Testis (tissue), 2 donors: ENCODE measurements at regions not wholly inside any gene's neighbourhood (a gene's known extent, or its start where the extent isn't known, plus 50 kb on each side); places are given as distances from the start of the nearest gene placed in this dataset.

Experiments used
- CTCF ChIP-seq, 3 experiments: fragments of 450-650 bp in 2 of 3; fragments of 200-600 bp in 1 of 3; sonication (generic) in 1 of 3; IDR thresholded peaks; one replicate each; pipeline ENCODE4 v1.5.1; 2016 to 2019; ENCODE audit warnings: antibody characterized with exemption in 3 of 3, mild to moderate bottlenecking in 2 of 3, moderate library complexity in 1 of 3
- POLR2A ChIP-seq: fragments of 450-650 bp; IDR thresholded peaks from one replicate; pipeline ENCODE4 v1.6.1; 2017; ENCODE audit warnings: antibody characterized with exemption, mild to moderate bottlenecking, moderate library complexity

- TF ChIP-seq CTCF (IDR thresholded peaks at IDR 0.05) (no peak), POLR2A (no peak)
Observed at GRCh38 chr3:166837535-166837934, 542.6 kb downstream of the ZBBX start.
